ENCODE measurements at regions not wholly inside any gene's neighbourhood (a gene's known extent, or its start where the extent isn't known, plus 50 kb on each side); places are given as distances from the start of the nearest gene placed in this dataset.

DNA sequence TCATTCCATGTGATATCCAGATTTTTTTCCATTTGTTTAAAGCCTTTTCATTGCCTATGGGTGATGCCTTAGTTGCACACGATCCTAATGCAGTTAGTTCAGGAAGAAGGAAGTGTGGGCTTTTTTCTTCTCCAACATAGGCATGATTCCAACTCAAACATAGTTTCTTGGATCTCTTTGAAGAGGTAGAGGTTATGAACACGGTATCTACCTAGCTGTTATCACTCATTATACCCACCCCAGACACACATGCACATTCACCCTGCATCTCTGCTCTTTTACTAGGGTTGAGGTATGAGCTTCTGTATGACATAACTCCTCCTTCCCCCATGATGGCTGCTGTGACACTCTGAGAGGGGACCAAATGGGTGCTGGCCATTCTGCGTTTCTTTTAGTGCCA, 122.1 kb upstream of the ZNF648 start:
- Histone ChIP-seq H3K9me3 (ENCODE audit: control insufficient read depth, low read depth, low read length) (no peaks in the 10 kb centered on the region), H3K4ac (ENCODE audit: low read depth, low read length) (no peak overlapping the region), H2BK5ac (ENCODE audit: insufficient read length, low read length) (no peak overlapping the region), H4K20me1 (ENCODE audit: control insufficient read depth, insufficient read depth, insufficient read length) (no peaks in the 10 kb centered on the region), H3K23ac (ENCODE audit: insufficient read length, low read depth, low read length) (no peak overlapping the region), H2BK12ac (ENCODE audit: insufficient read length, low read depth, low read length) (no peak overlapping the region), H3K27me3 (ENCODE audit: insufficient read depth, low read length) (no peaks in the 10 kb centered on the region), H2BK20ac (ENCODE audit: low read depth, low read length, poor library complexity, severe bottlenecking) (no peak overlapping the region), H3K23me2 (ENCODE audit: insufficient read length, low read depth, low read length, poor library complexity, severe bottlenecking) (no peaks in the 10 kb centered on the region), H3K18ac (ENCODE audit: insufficient read length, low read depth, low read length) (no peak overlapping the region), H3K4me1 (ENCODE audit: insufficient read depth, low read length) (no peaks in the 10 kb centered on the region), H3K14ac (ENCODE audit: insufficient read depth, low read length) (no peak overlapping the region), H4K8ac (replicated peaks; ENCODE audit: insufficient read length, low read depth, low read length) (no peak overlapping the region), H2AK5ac (ENCODE audit: insufficient read length, low read length) (no peak overlapping the region), H3K56ac (ENCODE audit: insufficient read length, low read depth, low read length) (no peak overlapping the region), H2BK15ac (ENCODE audit: low read depth, low read length) (no peak overlapping the region), H2AFZ (ENCODE audit: low read length) (no peak overlapping the region), H3K27ac (ENCODE audit: insufficient read length, low read depth, low read length) (no peak overlapping the region), H3K79me1 (ENCODE audit: insufficient read depth, low read depth, low read length, poor library complexity, severe bottlenecking) (no peaks in the 10 kb centered on the region), H3K79me2 (ENCODE audit: insufficient read depth, low read length) (no peaks in the 10 kb centered on the region), H4K91ac (ENCODE audit: insufficient read length, low read depth, low read length) (no peak overlapping the region), H3K9ac (ENCODE audit: extremely low read depth, insufficient read length, low read length) (no peak overlapping the region), H4K5ac (ENCODE audit: insufficient read length, low read depth, low read length) (no peak overlapping the region), H2BK120ac (ENCODE audit: low read depth, low read length, poor library complexity, severe bottlenecking) (no peak overlapping the region), H3K4me2 (ENCODE audit: insufficient read depth, insufficient read length, low read length) (no peak overlapping the region), H3T11ph (ENCODE audit: low read length) (no peak overlapping the region)
- DNase-seq = no peak
- WGBS (ENCODE audit: extremely low coverage, insufficient read length, low lambda C conversion rate) = no CpG with 5 or more reads among the region's 3 CpGs
- Mint-ChIP-seq H3K4me3 (no peak overlapping the region; a peak in 1 of 5 replicates), H3K36me3 (ENCODE audit: insufficient read depth in 1 of 3, low read depth in 3 of 3) (no peaks in the 10 kb centered on the region), H3K4me1 (no peaks in the 10 kb centered on the region), H3K27me3 (ENCODE audit: low read depth) (0 out of 2 replicates have a peak, but pooled peaks cover 3% of the 10 kb centered on the region), H3K9me3 (no peaks in the 10 kb centered on the region), H3K27ac (no peak overlapping the region)
- TF ChIP-seq, protein P1, sequence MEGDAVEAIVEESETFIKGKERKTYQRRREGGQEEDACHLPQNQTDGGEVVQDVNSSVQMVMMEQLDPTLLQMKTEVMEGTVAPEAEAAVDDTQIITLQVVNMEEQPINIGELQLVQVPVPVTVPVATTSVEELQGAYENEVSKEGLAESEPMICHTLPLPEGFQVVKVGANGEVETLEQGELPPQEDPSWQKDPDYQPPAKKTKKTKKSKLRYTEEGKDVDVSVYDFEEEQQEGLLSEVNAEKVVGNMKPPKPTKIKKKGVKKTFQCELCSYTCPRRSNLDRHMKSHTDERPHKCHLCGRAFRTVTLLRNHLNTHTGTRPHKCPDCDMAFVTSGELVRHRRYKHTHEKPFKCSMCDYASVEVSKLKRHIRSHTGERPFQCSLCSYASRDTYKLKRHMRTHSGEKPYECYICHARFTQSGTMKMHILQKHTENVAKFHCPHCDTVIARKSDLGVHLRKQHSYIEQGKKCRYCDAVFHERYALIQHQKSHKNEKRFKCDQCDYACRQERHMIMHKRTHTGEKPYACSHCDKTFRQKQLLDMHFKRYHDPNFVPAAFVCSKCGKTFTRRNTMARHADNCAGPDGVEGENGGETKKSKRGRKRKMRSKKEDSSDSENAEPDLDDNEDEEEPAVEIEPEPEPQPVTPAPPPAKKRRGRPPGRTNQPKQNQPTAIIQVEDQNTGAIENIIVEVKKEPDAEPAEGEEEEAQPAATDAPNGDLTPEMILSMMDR (conservative IDR thresholded peaks at IDR 0.05) = no peak

Data from H9 (cell line).